K562 (cell line): ENCODE measurements at regions not wholly inside any gene's neighbourhood (a gene's known extent, or its start where the extent isn't known, plus 50 kb on each side); places are given as distances from the start of the nearest gene placed in this dataset.

Source experiments
- ATAC-seq: fragments of 200-7000 bp; cut with Tn5 transposase; 3 replicates; pipeline ENCODE4 v1.9.1; 2020; ENCODE audit warnings: moderate library complexity
- BruUV-seq: library from RNA; stranded (reverse); fragments of 400-500 nt; replicated peaks from 2 replicates; lab custom pipeline; 2021; lab: Mats Ljungman, UMichigan
- CTCF ChIA-PET: fragments of 300-600 bp; formaldehyde crosslinking; extraction: SDS; loops from one replicate; lab custom pipeline; 2021; ENCODE audit warnings: low intra/inter-chr PET ratio; lab: Yijun Ruan, JAX
- POLR2A ChIA-PET: fragments of 300-600, 350-650 bp; sonication (Branson Sonifier 250); formaldehyde crosslinking; extraction: SDS; loops from one replicate; lab custom pipeline; 2021; ENCODE audit warnings: antibody characterized with exemption, inconsistent platforms; lab: Yijun Ruan, JAX
- DNase-seq, 4 experiments: peaks; one replicate each; pipeline versions ENCODE4 v3.0.0 to v3.0.0-alpha.2; 2011 to 2018; ENCODE audit warnings: low spot score in 3 of 4, mixed read lengths in 3 of 4; ENCODE audit errors: extremely low read depth in 1 of 4
- FAIRE-seq: peaks from 2 replicates; lab custom pipeline; 2011; peaks lifted over from hg19 to GRCh38; lab: Jason Lieb, UNC
- H2AFZ ChIP-seq: 2 replicates; pipeline ENCODE4 v1.6.0; 2011; ENCODE audit warnings: low read depth, low read length, control low read depth, inconsistent platforms
- H3K27ac ChIP-seq: fragments of 200-600 bp; 3 replicates; pipeline ENCODE4 v1.8.0; 2011; ENCODE audit warnings: low read depth, mild to moderate bottlenecking, control low read depth, inconsistent platforms, low read length, moderate library complexity, mixed read lengths; ENCODE audit errors: extremely low read depth
- H3K27me3 ChIP-seq, 2 experiments: fragments of 300-600 bp in 1 of 2; 2 replicates in 1 of 2; 3 replicates in 1 of 2; pipeline versions ENCODE4 v1.6.0 to v1.8.0; 2011; ENCODE audit warnings: inconsistent platforms in 2 of 2, low read length in 2 of 2, mild to moderate bottlenecking in 1 of 2, mixed read lengths in 1 of 2, moderate library complexity in 1 of 2; ENCODE audit not compliant: control insufficient read depth in 2 of 2, insufficient read depth in 2 of 2
- H3K36me3 ChIP-seq: fragments of 300-600 bp; 3 replicates; pipeline ENCODE4 v1.8.0; 2011; ENCODE audit warnings: mild to moderate bottlenecking, low read length, inconsistent platforms; ENCODE audit not compliant: control insufficient read depth, insufficient read depth
- H3K4me1 ChIP-seq, 2 experiments: fragments of 200-600 bp in 1 of 2; replicated peaks in 1 of 2; 2 replicates in 1 of 2; 3 replicates in 1 of 2; pipeline versions ENCODE4 v1.5.1 to v1.8.0; 2011; ENCODE audit warnings: inconsistent platforms in 2 of 2, low read length in 2 of 2, mild to moderate bottlenecking in 1 of 2, mixed read lengths in 1 of 2, moderate library complexity in 1 of 2; ENCODE audit not compliant: control insufficient read depth in 2 of 2, insufficient read depth in 2 of 2
- H3K4me2 ChIP-seq: 2 replicates; pipeline ENCODE4 v1.6.1; 2011; ENCODE audit warnings: low read length, control low read depth, inconsistent platforms, mixed read lengths; ENCODE audit not compliant: insufficient read depth
- H3K4me3 ChIP-seq: fragments of 200-600 bp; sonication (generic), shearing (Covaris generic); 2 replicates; pipeline ENCODE4 v1.5.1; 2016; ENCODE audit warnings: control low read depth, inconsistent platforms
- H3K79me2 ChIP-seq: fragments of 200-600 bp; 3 replicates; pipeline ENCODE4 v1.8.0; 2011; ENCODE audit warnings: low read length, inconsistent platforms; ENCODE audit not compliant: control insufficient read depth, insufficient read depth
- H3K9ac ChIP-seq, 2 experiments: 2 replicates each; pipeline versions ENCODE4 v1.6.0 to v1.6.1; 2011; ENCODE audit warnings: low read depth in 2 of 2, low read length in 2 of 2, control low read depth in 1 of 2, inconsistent platforms in 1 of 2, mild to moderate bottlenecking in 1 of 2, mixed read lengths in 1 of 2; ENCODE audit not compliant: insufficient read depth in 1 of 2
- H3K9me1 ChIP-seq: one replicate; pipeline ENCODE4 v1.6.0; 2011; ENCODE audit warnings: inconsistent platforms, mild to moderate bottlenecking, low read length, moderate library complexity; ENCODE audit not compliant: control insufficient read depth, insufficient read depth
- H3K9me3 ChIP-seq: replicated peaks from 2 replicates; pipeline ENCODE4 v1.5.1; 2011; ENCODE audit warnings: low read depth, low read length, inconsistent platforms; ENCODE audit not compliant: control insufficient read depth, insufficient read depth
- H4K20me1 ChIP-seq: replicated peaks from 2 replicates; pipeline ENCODE4 v1.6.1; 2011; ENCODE audit warnings: low read length, inconsistent platforms, mixed read lengths; ENCODE audit not compliant: control insufficient read depth, insufficient read depth
- CHCHD3 ChIP-seq: fragments of 250-450 bp; sonication (Bioruptor Pico); IDR thresholded peaks from 2 replicates; pipeline ENCODE4 v2.1.2; 2022; ENCODE audit warnings: mild to moderate bottlenecking
- ERF ChIP-seq: fragments of 450-650 bp; formaldehyde crosslinking; IDR thresholded peaks from 2 replicates; pipeline ENCODE4 v1.4.0; 2020; ENCODE audit warnings: mild to moderate bottlenecking, mixed read lengths
- PURB ChIP-seq: sonication (generic); formaldehyde crosslinking; IDR thresholded peaks from 2 replicates; pipeline ENCODE4 v1.9.0; 2021; ENCODE audit warnings: low read depth, mild to moderate bottlenecking, missing genetic modification reagents
- TGIF2 ChIP-seq: sonication (generic); formaldehyde crosslinking; IDR thresholded peaks from 2 replicates; pipeline ENCODE4 v1.8.1; 2022; ENCODE audit warnings: mild to moderate bottlenecking, missing genetic modification reagents, moderate library complexity
- WGBS: fragments of 100-300 bp; shearing (Covaris generic); methylation state at CpG from one replicate; pipeline ENCODE4 v1.1.6; 2016; ENCODE audit warnings: low coverage, mixed read lengths; ENCODE audit not compliant: insufficient coverage; ENCODE audit errors: missing lambda C conversion rate; 5-methylcytosine and 5-hydroxymethylcytosine counted together
- in situ Hi-C: fragments of 300-500 bp; cut with MboI; formaldehyde crosslinking; loops from 4 replicates; pipeline ENCODE4 v1.15.0; 2018; ENCODE audit warnings: inconsistent platforms, mixed read lengths
- intact Hi-C: fragments of 100-400 bp; cut with micrococcal nuclease; formaldehyde crosslinking; loops from 2 replicates; pipeline ENCODE4 v1.14.2; 2022
- TF ChIP-seq, protein P1 (sequence below): fragments of 250-450 bp; sonication (Bioruptor Pico); IDR thresholded peaks from 2 replicates; pipeline ENCODE4 v1.5.0; 2020; ENCODE audit warnings: mild to moderate bottlenecking
- TF ChIP-seq, protein P2 (sequence below): fragments of 250-450 bp; sonication (Bioruptor Pico); IDR thresholded peaks from 2 replicates; pipeline ENCODE4 v1.5.0; 2021; ENCODE audit warnings: mild to moderate bottlenecking, moderate library complexity

DNA sequence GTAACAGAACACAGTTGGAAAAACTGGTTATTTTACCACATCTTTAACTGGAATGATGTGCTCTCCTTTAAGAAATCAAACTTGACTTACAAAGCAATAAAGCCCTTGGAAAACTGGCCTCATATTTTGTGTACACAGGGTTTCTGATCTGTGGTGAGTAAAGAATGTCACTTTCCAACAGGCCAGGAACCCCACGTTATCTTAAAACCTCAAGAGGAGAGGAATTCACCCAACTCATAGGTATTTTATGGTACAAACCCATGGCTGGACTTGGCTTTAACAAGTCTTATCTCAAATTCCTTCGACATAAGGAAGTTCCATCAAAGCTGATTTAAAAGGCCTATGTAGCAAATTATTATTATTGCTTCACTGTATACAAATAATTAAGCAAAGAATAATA lies 1735.1 kb downstream of the PCDH7 start:
- no peak overlapping the region for H3K9ac ChIP-seq
- intact Hi-C loops = no loop called here
- WGBS = 5% methylated on average over 2 of the region's 2 CpGs
- H3K4me2 ChIP-seq = no peak overlapping the region
- H2AFZ ChIP-seq = no peak overlapping the region
- ATAC-seq (no peak), DNase-seq (no peak), FAIRE-seq (no peak)
- TF ChIP-seq ERF (CRISPR knock-in tag) (no peak), TGIF2 (CRISPR knock-in tag) (no peak), PURB (CRISPR knock-in tag) (no peak), CHCHD3 (no peak)
- TF ChIP-seq, protein P1, sequence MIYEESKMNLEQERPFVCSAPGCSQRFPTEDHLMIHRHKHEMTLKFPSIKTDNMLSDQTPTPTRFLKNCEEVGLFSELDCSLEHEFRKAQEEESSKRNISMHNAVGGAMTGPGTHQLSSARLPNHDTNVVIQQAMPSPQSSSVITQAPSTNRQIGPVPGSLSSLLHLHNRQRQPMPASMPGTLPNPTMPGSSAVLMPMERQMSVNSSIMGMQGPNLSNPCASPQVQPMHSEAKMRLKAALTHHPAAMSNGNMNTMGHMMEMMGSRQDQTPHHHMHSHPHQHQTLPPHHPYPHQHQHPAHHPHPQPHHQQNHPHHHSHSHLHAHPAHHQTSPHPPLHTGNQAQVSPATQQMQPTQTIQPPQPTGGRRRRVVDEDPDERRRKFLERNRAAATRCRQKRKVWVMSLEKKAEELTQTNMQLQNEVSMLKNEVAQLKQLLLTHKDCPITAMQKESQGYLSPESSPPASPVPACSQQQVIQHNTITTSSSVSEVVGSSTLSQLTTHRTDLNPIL (CRISPR knock-in tag) = no peak
- TF ChIP-seq, protein P2, sequence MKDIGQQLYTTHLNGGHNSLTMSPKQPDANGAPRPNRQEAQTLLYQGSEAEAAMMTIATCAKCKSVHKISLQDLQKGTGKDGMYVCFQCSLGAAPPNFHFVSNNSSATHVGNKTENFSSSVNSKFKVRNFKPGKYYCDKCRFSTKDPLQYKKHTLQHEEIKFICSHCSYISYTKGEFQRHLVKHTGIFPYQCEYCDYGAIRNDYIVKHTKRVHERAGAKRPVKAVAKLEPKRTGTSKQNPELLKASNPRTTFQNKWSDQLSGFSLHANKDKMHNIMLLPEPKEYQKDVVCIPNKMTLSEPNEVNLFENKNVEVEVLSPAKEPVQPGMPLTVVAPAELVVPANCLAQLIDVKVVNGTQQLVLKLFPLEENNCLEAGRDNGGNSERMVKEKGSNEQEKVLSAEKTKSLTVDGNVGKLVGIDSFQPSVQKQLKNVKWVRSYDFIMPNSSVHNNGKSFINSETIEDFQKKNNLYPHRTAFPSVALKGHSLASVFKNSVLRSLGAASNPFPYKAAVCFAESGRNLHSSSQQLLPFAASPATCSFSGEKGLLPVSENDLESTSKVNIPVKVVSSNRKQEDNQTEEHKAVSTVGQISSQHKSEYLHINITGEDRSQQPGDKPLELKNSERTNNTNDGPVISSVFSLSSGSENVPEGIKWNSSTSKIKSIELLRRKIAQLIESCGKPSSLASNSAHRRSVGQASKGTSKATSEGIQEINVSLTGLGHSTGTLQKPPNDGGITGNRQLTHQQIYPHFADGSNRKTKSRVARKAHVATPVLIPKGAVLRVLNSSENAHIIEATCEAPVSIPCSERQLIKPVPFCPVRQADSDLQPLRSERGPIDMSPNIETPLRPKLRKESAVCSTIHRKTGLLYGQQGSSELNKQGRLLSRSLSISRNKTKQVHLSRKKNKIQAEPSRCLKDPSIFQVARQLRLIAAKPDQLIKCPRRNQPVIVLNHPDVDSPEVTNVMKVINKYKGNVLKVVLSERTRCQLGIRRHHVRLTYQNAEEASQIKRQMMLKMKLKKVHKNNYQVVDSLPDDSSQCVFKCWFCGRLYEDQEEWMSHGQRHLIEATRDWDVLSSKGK (CRISPR knock-in tag) = no peak
- H3K4me1 ChIP-seq = no peaks in the 10 kb centered on the region
- H3K79me2 ChIP-seq = no peaks in the 10 kb centered on the region
- H3K36me3 ChIP-seq = no peaks in the 10 kb centered on the region
- H4K20me1 ChIP-seq = no peaks in the 10 kb centered on the region
- no peak overlapping the region for H3K27ac ChIP-seq
- no peaks in the 10 kb centered on the region for H3K9me1 ChIP-seq
- CTCF ChIA-PET = no interaction called here
- no TSS peak for BruUV-seq
- in situ Hi-C loops = no loop called here
- no peak overlapping the region for H3K4me3 ChIP-seq
- 0 out of 2 replicates have a peak, but pooled peaks cover 2% of the 10 kb centered on the region for H3K9me3 ChIP-seq
- POLR2A ChIA-PET = no interaction called here
- H3K27me3 ChIP-seq = no peaks in the 10 kb centered on the region
